ENCODE measurements at regions not wholly inside any gene's neighbourhood (a gene's known extent, or its start where the extent isn't known, plus 50 kb on each side); places are given as distances from the start of the nearest gene placed in this dataset.

DNA sequence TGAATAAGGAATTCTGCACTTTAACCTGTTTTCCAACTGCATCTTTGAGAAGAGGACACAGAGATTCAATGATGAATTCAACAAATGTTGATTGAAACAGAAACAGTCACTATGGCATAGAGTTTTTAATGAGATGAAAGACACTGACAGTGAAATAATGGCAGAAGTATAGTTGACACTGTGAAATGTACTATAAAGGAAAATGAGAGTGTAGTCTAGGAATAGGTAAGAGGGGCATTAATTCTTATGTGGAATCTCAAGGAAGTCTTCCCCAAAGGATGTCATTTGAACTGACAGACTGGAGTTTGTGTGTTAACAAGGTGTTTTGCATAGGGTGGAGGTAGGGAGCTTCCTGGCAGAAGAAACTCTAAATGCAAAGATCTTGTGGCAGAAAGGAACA lies 566.2 kb downstream of the TDRD15 start (continued):
- TF ChIP-seq CTCF (tag by site-specific recombination; IDR thresholded peaks at IDR 0.05): no peak
- TF ChIP-seq, protein P1, sequence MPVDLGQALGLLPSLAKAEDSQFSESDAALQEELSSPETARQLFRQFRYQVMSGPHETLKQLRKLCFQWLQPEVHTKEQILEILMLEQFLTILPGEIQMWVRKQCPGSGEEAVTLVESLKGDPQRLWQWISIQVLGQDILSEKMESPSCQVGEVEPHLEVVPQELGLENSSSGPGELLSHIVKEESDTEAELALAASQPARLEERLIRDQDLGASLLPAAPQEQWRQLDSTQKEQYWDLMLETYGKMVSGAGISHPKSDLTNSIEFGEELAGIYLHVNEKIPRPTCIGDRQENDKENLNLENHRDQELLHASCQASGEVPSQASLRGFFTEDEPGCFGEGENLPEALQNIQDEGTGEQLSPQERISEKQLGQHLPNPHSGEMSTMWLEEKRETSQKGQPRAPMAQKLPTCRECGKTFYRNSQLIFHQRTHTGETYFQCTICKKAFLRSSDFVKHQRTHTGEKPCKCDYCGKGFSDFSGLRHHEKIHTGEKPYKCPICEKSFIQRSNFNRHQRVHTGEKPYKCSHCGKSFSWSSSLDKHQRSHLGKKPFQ (tag by site-specific recombination; IDR thresholded peaks at IDR 0.05): no peak

DNA sequence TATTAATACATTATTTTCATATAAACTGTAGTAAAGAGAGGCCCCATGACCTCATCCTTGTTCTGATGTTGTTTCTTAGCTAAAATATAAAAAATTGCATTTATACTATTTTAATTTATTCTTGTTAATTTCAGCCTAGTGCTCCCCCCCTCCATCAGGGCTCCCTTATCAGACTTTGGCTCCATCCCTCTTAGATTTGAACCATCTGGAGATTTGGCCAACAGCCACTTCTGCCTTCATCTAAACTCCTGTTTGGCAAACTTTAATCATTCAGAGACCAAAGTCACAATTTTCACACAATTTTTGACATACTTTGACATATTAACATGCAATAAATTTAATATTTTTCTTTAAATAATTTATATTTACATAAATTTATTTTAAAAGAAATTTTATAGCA lies 569.3 kb downstream of the TDRD15 start:
- CTCF ChIA-PET: no interaction called here

GRCh38 chr2:21694079-21694878 lies 570.5 kb downstream of the TDRD15 start:
- TF ChIP-seq, protein P2, sequence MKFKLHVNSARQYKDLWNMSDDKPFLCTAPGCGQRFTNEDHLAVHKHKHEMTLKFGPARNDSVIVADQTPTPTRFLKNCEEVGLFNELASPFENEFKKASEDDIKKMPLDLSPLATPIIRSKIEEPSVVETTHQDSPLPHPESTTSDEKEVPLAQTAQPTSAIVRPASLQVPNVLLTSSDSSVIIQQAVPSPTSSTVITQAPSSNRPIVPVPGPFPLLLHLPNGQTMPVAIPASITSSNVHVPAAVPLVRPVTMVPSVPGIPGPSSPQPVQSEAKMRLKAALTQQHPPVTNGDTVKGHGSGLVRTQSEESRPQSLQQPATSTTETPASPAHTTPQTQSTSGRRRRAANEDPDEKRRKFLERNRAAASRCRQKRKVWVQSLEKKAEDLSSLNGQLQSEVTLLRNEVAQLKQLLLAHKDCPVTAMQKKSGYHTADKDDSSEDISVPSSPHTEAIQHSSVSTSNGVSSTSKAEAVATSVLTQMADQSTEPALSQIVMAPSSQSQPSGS (tag by site-specific recombination; IDR thresholded peaks at IDR 0.05; ENCODE audit: low read depth): no peak
- TF ChIP-seq ZNF211 (tag by site-specific recombination; IDR thresholded peaks at IDR 0.05; ENCODE audit: low read depth): no peak
- TF ChIP-seq PBX3 (CRISPR knock-in tag; IDR thresholded peaks at IDR 0.05): no peak
- TF ChIP-seq ZNF223 (tag by site-specific recombination; IDR thresholded peaks at IDR 0.05): no peak
- TF ChIP-seq ZNF600 (tag by site-specific recombination; IDR thresholded peaks at IDR 0.05): no peak
- TF ChIP-seq ZNF521 (tag by site-specific recombination; IDR thresholded peaks at IDR 0.05): no peak
- TF ChIP-seq, protein P3, sequence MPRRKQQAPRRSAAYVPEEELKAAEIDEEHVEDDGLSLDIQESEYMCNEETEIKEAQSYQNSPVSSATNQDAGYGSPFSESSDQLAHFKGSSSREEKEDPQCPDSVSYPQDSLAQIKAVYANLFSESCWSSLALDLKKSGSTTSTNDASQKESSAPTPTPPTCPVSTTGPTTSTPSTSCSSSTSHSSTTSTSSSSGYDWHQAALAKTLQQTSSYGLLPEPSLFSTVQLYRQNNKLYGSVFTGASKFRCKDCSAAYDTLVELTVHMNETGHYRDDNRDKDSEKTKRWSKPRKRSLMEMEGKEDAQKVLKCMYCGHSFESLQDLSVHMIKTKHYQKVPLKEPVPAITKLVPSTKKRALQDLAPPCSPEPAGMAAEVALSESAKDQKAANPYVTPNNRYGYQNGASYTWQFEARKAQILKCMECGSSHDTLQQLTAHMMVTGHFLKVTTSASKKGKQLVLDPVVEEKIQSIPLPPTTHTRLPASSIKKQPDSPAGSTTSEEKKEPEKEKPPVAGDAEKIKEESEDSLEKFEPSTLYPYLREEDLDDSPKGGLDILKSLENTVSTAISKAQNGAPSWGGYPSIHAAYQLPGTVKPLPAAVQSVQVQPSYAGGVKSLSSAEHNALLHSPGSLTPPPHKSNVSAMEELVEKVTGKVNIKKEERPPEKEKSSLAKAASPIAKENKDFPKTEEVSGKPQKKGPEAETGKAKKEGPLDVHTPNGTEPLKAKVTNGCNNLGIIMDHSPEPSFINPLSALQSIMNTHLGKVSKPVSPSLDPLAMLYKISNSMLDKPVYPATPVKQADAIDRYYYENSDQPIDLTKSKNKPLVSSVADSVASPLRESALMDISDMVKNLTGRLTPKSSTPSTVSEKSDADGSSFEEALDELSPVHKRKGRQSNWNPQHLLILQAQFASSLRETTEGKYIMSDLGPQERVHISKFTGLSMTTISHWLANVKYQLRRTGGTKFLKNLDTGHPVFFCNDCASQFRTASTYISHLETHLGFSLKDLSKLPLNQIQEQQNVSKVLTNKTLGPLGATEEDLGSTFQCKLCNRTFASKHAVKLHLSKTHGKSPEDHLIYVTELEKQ (tag by site-specific recombination; IDR thresholded peaks at IDR 0.05; ENCODE audit: borderline replicate concordance): no peak
- no peak for TF ChIP-seq ZNF112 (tag by site-specific recombination; IDR thresholded peaks at IDR 0.05)
- TF ChIP-seq ZNF10 (tag by site-specific recombination; IDR thresholded peaks at IDR 0.05): no peak
- TF ChIP-seq ZNF302 (tag by site-specific recombination; IDR thresholded peaks at IDR 0.05; ENCODE audit: low read depth): no peak
- no peak for TF ChIP-seq ZNF544 (tag by site-specific recombination; IDR thresholded peaks at IDR 0.05)
- TF ChIP-seq ZNF660 (tag by site-specific recombination; IDR thresholded peaks at IDR 0.05): no peak
- no peak for TF ChIP-seq ZNF292 (tag by site-specific recombination; IDR thresholded peaks at IDR 0.05; ENCODE audit: borderline replicate concordance, low read depth)
- CTCF ChIA-PET: no interaction called here
- Histone ChIP-seq H3K4me1 (ENCODE audit: control insufficient read depth, insufficient read depth, low read length) (no peaks in the 10 kb centered on the region), H3K4me3 (ENCODE audit: low read depth, low read length) (no peak overlapping the region), H3K27ac (ENCODE audit: extremely low read depth, low read depth, low read length) (no peak overlapping the region), H3K9me3 (ENCODE audit: control insufficient read depth, insufficient read depth, low read depth, low read length) (no peaks in the 10 kb centered on the region), H3K36me3 (ENCODE audit: control insufficient read depth in 2 of 2, insufficient read depth in 1 of 2, low read length in 2 of 2) (no peaks in the 10 kb centered on the region)
- POLR2A ChIA-PET: no interaction called here

More for the DNA sequence above, 569.3 kb downstream of the TDRD15 start:
- H3K4me3 ChIP-seq (ENCODE audit: low read depth, low read length): no peak overlapping the region
- TF ChIP-seq, protein P4, sequence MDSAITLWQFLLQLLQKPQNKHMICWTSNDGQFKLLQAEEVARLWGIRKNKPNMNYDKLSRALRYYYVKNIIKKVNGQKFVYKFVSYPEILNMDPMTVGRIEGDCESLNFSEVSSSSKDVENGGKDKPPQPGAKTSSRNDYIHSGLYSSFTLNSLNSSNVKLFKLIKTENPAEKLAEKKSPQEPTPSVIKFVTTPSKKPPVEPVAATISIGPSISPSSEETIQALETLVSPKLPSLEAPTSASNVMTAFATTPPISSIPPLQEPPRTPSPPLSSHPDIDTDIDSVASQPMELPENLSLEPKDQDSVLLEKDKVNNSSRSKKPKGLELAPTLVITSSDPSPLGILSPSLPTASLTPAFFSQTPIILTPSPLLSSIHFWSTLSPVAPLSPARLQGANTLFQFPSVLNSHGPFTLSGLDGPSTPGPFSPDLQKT (IDR thresholded peaks at IDR 0.05; ENCODE audit: borderline replicate concordance, low read depth, low read length): no peak
- H3K9me3 ChIP-seq (ENCODE audit: control insufficient read depth, insufficient read depth, low read depth, low read length): no peaks in the 10 kb centered on the region
- H3K36me3 ChIP-seq (ENCODE audit: control insufficient read depth in 2 of 2, insufficient read depth in 1 of 2, low read length in 2 of 2): no peaks in the 10 kb centered on the region
- H3K27ac ChIP-seq (ENCODE audit: extremely low read depth, low read depth, low read length): no peak overlapping the region
- POLR2A ChIA-PET: no interaction called here
- H3K4me1 ChIP-seq (ENCODE audit: control insufficient read depth, insufficient read depth, low read length): no peaks in the 10 kb centered on the region

Data from HEK293 (cell line).